NCI-H1417 (cell line): ENCODE measurements at regions not wholly inside any gene's neighbourhood (a gene's known extent, or its start where the extent isn't known, plus 50 kb on each side); places are given as distances from the start of the nearest gene placed in this dataset.
"Not testable (repeated sequence)": the region's sequence is repeated elsewhere in the genome, so short reads cannot be mapped to it uniquely, and the experiment has no call there.

ENCODE experiments used
- DNase-seq, 3 experiments: peaks; one replicate each; lab custom pipeline; 2025; lab: John Stamatoyannopoulos, UW

GRCh38 chr1:198411240-198411639, 129.2 kb downstream of the ATP6V1G3 start:
- no peak for DNase-seq

- DNase-seq = no peak
Measured at GRCh38 chr1:198408716-198409115, 131.8 kb downstream of the ATP6V1G3 start.

DNA sequence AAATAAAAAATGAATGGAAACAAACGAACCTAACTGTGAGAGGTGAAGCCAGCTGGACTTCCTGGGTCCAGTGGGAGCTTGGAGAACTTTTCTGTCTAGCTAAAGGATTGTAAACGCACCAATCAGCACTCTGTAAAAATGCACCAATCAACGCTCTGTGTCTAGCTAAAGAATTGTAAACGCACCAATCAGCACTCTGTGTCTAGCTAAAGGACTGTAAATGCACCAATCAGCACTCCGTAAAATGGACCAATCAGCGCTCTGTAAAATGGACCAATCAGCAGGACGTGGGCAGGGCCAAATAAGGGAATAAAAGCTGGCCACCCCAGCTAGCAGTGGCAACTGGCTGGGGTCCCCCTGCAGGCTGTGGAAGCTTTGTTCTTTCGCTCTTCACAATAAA, 135.8 kb downstream of the ATP6V1G3 start:
- not testable (repeated sequence) for DNase-seq

DNA sequence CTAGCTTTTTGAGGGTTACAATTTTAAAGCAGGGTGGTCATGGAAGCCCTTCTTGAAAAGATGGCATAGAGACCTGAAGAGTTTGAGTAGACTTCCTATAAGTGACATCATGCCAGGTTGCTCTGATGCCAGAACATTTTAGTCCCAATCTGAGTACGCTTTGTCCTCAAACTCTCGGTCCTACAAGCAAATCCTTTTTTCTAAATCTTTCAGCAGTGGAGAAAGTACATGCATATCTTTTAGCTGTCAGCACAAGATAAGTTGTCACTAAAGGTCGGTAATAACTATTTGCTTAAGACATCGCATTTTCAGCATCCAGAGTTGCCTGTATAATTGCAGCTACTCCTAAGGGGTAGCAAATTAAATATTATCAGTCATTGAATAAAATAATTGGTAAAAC, 140.4 kb downstream of the ATP6V1G3 start:
- DNase-seq = no peak

DNA sequence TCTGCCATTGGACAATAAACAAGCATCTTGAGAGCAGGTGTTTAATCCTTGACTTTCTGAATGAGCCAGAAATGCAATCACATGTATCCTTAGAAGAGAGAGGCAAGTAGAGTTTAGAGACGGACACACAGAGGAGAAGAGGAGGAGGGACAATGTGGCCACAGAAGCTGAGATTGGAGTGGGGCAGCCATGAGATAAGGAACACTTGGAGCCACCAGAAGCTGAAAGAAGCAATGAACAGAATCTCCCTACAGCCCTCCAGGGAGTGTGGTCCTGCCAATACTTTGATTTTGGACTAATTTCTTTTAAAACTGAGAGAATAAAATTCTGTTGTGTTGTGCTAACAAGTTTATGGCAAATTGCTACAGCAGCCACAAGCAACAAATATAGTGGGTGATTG, 141.0 kb downstream of the ATP6V1G3 start:
- DNase-seq = no peak

DNA sequence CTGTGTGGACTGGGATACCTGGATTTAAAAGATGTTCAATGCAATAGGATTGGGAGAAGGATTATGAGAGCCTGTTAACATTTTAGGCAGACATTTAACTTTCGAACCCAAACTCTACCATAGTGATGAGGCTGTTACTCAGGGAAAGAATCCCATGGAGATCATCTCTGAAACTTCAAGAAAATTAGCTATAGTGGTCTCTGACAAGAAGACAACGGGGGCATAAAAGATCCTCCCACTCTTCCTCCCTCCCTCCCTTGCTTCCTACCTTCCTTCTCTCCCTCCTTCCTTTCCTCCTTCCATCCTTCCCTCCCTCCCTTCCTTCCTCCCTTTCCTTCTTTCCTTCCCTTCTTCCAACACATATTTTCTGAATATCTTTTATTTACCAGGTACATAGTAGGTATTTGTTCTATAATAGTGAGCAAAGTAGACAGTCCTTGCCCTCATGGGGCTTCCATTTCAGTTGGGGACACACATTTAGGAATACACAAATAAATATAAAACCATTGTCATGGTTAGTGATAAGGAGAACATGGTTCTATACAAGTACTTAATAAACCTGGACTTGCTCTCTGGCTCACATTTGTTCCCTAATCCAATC, 143.2 kb downstream of the ATP6V1G3 start:
- DNase-seq = no peak

GRCh38 chr1:198391393-198392020, 149.0 kb downstream of the ATP6V1G3 start:
- peak in 2 of 3 experiments; percentile 71 to 86 for DNase-seq

DNA sequence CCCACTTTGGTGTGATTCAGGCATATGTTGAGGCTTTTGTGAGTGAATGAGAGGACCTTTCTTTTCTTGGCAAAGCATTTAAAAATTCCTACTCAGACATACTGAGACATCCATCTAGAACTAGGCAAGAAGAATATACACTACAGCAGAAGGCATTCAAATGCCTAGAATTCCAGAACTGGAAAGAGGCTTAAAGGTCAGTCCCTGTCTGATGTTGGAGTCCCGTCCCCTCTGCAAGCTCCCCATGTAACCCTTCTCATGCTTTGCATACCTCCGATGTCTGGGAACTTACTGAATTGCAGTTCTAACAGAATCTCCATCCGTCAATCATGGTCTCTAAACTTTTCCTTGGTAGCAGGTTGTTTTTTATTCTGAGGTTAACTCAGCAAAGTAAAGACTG, 152.9 kb downstream of the ATP6V1G3 start:
- no peak for DNase-seq

- no peak for DNase-seq
Measured at GRCh38 chr1:198380275-198380674, 160.2 kb downstream of the ATP6V1G3 start.

DNA sequence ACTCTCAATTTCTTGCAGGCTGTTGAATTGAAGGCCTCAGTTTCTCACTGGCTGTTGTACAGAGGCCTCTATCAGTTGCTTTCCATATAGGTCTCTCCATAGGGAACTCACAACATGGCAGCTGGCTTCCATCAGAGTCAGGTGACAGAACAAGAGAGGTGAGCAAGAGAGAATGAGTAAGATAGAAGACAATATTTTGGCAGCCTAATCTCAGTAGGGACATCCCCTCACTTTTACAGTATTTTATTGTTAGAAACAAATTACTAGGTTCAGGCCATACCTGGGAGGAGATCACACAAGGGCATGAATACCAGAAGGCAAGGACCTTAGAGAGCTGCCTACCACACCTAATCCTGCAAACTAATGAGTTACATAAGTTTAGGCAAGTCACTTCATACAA, 162.8 kb downstream of the ATP6V1G3 start:
- DNase-seq = no peak

- DNase-seq = no peak
Measured at GRCh38 chr1:198374288-198374687, 166.2 kb downstream of the ATP6V1G3 start.

DNA sequence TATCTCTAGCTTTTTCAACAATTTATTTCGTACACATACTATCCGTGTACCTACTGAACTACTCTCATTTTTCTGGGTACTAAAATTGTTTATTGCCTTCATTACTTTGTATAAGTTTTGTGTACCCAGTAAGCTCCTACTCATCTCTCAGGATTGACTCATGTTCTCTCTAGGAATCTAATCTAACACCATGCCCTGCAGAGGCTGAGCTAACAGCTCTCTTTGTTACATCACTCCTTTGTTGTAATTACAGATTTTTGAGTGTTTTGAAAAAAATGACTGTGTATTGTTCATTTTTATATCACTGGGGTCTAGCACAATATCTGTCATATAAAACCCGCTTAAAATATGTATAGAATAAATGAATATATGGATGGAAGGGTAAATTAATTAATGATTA, 167.1 kb downstream of the ATP6V1G3 start:
- DNase-seq = no peak
